GM18951 (cell line): ENCODE measurements at regions not wholly inside any gene's neighbourhood (a gene's known extent, or its start where the extent isn't known, plus 50 kb on each side); places are given as distances from the start of the nearest gene placed in this dataset.
"Not testable (repeated sequence)": the region's sequence is repeated elsewhere in the genome, so short reads cannot be mapped to it uniquely, and the experiment has no call there.

Experiments
- POLR2A ChIP-seq: IDR thresholded peaks from 4 replicates; pipeline ENCODE4 v1.6.1; 2011; ENCODE audit warnings: mild to moderate bottlenecking; ENCODE audit not compliant: insufficient read length, insufficient read depth; ENCODE audit errors: extremely low read depth
- in situ Hi-C: fragments of 300-500 bp; cut with MboI; formaldehyde crosslinking; loops from one replicate; pipeline ENCODE4 v1.12.0; 2022; ENCODE audit warnings: low sequenced_read_pairs, mixed read lengths, inconsistent platforms; ENCODE audit not compliant: unreplicated experiment

DNA sequence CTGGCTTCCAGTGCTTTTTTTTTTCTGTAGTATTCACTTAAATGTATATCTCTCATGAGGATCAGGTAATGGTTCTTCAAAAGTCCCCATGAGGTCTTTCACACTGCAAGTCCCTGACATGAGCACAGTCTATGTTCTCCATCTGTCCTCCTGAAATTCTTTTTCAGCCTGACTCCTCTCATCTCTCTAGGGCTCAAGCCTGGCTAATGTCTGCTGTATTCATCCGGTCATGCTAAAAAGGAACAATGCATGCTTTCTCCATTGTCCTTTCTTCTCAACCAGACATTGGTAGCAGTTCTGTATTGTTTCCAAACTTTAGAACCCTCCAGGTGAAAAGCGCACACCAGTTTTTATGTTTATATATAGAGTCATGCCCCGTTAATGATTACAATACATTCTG, 368.3 kb upstream of the OLFM3 start:
- in situ Hi-C loops, result loop anchor here (10.0 kb wide), 1 partner anchor 820 kb away; no protein-coding TSS in a partner anchor

DNA sequence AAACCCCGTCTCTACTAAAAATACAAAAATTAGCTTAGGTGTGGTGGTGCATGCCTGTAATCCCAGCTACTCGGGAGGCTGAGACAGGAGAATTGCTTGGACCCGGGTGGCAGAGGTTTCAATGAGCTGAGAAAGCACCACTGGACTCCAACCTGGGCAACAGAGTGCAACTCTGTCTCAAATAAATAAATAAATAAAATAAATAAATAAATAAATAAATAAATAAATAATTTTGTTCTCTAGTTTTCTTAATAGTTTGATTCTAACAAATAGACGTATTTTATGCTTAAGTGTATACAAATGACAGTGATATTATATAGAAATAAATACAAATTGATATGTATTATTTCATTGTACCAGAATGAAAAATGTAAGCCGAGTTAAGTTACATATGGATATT, 339.9 kb upstream of the OLFM3 start:
- in situ Hi-C loops, result no loop called here
- TF ChIP-seq POLR2A, result no peak

More for the DNA sequence above, 368.3 kb upstream of the OLFM3 start:
- no peak for TF ChIP-seq POLR2A

DNA sequence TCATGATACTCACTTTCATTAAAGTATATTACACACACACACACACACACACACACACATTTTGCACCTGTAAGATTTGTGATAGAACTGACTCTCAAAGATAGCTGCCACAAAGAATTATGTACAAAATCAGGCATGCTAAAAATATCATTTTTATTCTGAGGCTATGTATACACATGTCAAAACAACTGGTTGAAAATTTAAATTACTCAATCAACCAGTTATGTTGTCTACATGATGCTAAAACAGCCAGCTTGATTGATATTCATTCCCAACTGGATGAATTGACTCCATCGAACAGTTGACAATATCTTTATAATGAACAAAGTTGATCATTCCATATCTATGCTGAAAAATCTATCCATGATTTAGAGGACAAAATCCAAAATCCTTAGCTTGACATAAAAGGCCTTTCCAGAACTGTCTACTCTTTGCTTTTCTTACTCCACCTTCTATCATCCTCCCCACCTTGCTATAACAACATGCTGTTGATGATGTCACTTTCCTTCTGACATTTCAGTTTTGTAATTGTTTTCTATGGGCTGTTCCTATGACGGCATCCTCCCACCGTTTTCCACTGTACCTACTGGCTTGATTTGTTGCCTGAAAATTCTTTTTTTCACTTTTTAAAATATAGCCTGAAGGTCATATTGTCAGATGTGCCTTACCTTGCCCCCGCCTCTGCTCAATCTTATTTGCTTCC, 321.5 kb upstream of the OLFM3 start:
- in situ Hi-C loops, result no loop called here
- TF ChIP-seq POLR2A, result no peak

DNA sequence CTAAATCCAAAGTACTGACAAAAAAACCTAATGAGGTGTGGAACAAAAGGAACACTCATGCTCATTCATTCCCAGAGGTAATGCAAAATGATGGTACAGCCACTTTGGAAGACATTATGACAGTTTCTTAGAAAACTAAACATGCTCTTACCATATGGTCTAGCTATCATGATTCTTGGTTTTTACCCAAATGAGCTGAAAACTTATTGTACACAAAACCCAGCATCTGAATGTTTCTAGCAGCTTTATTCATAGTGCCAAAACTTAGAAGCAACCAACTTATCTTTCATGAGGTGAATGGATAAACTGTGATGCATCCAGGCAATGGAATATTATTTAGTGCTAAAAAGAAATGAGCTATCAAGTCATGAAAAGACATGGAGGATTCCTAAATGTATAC, 318.4 kb upstream of the OLFM3 start:
- TF ChIP-seq POLR2A, result no peak
- in situ Hi-C loops, result no loop called here

DNA sequence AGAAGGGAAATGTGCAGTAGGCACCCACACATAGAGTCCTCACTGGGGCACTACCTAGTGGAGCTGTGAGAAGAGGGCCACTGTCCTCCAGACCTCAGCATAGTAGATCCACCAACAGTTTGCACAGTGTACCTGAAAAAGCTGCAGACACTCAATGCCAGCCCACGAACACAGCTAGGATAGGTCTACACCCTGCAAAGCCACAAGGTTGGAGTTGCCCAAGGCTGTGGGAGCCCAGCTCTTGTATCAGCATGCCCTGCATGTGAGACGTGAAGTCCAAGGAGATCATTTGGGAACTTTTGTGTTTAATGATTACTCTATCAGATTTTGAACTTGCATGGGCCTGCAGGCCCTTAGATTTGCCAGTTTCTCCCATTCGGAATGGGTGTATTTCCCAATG, 299.4 kb upstream of the OLFM3 start:
- in situ Hi-C loops, result no loop called here
- TF ChIP-seq POLR2A, result no peak

DNA sequence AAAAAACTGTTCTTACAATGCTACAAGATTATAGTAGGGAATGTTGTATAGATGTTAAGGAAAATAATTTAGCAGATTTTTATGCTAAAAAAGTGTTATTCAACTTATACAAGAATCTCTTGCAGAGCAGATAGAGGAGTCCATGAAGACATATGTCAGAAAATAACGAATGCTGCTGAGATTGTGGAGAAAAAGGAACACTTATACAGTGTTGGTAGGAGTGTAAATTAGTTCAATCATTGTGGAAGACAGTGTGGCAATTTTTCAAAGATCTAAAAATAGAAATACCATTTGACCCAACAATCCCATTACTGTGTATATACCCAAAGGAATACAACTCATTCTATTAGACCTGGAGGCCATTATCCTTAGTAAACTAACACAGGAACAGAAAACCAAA, 286.2 kb upstream of the OLFM3 start:
- in situ Hi-C loops, result no loop called here
- TF ChIP-seq POLR2A, result no peak

DNA sequence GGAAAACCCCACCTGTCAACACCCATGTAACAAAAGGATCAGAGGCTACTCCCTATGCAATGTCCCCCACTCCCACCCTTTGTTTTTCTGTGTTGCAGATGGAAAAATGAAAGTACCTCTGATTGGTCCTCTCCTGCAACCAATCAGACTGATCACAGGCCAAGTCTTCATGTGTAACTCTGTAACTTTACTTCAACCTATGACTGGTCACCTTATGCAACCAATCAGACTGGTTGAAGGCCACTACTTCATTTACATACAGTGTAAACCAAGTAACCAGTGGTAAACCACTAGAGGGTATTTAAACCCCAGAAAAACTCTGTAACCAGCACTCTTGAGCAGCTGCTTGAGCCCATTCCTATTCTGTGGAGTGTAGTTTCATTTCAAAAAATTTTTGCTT, 266.3 kb upstream of the OLFM3 start:
- no peak for TF ChIP-seq POLR2A
- in situ Hi-C loops, result no loop called here

DNA sequence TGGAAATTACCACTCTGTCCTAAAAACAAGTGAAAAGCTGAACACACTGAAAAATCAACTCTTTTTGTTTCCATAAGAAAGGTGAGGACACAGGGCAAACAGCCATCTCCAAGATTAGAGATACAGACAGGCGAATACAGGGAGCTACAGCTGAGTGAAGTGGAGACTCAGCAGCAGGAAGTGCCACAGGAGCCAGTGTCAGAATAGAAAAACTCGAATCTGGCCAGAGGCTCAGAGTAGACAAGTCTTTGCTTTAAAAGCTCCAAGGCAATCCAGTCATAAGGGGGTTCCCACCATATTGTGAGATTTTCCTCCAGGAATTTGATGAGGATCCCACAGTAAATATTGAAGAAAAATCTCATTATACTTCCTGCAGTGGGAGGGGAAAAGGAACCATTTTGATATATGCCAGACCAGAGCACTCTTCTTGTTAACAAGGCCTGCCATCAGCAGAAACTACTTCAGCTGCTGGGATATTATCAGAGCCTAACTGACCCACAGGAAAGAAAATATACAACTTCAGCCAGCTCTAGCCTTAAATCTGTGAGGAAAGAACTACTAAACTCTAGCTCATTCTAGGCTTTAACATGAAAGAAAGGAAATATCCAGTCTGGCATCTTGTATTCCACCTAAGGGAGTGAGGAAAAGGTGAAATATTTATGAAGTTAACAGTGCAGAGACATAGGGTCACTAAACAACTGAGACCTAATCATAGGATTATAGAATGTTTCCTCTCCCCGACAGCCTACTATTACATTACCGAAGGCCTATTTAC, 256.2 kb upstream of the OLFM3 start:
- in situ Hi-C loops, result no loop called here
- no peak for TF ChIP-seq POLR2A

DNA sequence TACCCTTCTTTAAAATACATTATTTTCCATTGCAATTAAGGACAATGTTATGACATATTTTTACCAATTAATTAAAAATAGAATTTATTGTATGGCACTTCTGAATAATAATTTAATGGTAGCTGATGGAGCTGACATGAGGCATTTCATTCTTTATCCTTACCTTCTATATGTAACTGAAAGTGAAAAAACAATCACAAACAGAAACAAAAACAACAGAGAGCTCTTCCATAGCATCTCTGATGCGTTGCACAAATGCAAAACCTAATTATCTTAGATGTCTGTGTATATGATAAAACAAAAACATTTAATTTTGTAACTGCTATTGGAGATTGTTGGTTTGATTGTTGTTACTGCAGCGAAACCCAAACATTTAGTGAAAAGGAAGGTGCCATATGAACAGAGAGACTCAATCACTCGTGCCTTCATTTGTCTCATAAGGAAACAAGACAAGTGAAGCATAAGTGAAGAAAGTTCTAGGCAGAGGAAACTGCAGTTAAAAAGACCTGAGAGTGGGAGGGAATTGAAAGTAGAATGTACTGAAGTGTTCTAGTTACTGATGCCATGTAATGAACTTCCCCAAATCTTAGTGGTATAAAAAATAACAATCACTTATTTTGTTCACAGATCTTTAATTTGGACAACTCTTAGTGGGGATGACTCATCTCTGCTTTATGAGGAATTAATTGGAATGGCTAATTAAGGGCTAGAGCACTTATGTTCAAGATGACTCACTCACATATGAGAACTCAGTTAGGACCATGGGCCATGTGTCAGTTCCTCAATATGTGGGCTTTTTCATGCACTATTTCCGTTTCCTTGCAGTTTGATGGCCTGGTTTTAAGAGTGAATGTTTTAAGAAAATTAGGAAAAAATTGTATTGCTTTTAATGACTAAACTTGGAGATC, 245.0 kb upstream of the OLFM3 start:
- in situ Hi-C loops, result no loop called here

DNA sequence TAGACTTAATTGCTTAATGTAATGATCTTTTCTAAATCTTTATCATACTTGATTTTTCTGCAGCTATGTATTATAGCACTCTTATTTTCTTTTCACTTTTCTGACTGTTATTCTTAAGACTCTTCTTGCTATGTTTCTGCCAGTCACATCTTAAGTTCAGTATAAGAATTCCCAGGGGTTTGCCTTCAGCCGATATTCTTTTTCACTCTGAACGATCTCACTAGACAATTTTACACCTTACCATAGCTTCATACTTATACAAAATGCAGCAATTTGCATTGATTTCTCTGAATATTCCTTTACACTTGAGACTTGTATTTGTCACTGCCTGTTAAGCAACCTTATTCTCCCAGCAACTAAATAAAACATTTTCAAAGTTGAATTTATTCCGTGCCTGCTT, 242.5 kb upstream of the OLFM3 start:
- TF ChIP-seq POLR2A, result no peak
- in situ Hi-C loops, result no loop called here

More for the DNA sequence above, 245.0 kb upstream of the OLFM3 start:
- TF ChIP-seq POLR2A, result no peak

DNA sequence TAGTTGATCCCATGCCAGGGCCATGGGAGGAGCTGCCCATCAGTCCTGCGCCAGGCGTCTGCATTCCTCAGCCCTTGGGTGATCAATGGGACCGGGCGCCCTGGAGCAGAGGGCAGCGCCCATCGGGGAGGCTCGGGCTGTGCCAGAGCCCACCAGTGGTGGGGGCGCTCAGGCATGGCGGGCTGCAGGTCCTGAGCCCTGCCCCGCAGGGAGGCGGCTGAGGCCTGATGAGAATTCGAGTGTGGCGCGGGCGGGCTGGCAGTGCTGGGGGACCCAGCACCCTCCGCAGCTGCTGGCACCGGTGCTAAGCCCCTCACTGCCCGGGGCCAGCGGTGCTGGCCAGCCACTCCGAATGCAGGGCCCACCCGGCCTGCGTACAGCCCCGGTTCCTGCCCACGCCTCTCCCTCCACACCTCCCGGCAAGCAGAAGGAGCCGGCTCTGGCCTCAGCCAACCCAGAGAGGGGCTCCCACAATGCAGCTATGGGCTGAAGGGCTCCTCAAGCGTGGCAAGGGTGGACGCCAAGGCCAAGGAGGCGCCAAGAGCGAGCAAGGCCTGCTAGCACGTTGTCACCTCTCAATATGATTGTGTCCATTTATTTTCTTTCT, 238.1 kb upstream of the OLFM3 start:
- no peak for TF ChIP-seq POLR2A
- in situ Hi-C loops, result no loop called here

DNA sequence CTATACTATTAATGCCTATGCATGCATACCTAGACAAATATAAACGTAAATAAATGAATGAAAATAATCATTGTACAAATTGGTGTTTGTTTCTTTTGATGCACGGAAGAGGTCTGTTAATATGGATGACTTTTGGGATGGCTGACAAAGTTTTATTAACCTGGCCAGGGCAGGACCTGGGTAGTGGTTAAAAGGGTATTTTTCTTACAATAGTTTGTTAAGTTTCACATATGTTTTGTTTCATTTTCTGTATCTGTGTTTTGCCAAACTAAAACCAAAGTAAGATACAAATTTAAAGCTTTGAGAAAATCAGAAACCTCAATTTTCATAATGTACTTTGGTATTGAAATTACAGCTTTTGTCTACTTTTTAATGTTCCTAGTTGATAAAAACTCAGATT, 222.7 kb upstream of the OLFM3 start:
- in situ Hi-C loops, result no loop called here
- TF ChIP-seq POLR2A, result no peak

DNA sequence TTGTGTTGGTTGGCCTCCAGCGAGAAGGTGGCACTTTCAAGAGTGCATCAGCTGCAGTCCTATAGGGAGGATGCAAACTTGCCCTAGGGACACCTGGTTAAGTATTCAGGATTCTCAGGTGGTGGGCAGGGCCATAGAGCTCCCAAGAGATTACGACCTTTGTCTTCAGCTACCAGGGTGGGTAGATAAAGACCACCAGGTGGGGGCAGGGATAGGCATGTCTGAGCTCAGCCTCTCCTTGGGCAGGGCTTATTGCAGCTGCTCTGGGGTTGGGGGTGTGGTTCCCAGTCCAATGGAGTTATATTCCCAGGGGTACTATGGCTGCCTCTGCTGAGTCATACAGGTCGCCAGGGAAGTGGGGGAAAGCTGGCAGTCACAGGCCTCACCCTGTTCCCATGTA, 214.2 kb upstream of the OLFM3 start:
- in situ Hi-C loops, result not testable (repeated sequence)

DNA sequence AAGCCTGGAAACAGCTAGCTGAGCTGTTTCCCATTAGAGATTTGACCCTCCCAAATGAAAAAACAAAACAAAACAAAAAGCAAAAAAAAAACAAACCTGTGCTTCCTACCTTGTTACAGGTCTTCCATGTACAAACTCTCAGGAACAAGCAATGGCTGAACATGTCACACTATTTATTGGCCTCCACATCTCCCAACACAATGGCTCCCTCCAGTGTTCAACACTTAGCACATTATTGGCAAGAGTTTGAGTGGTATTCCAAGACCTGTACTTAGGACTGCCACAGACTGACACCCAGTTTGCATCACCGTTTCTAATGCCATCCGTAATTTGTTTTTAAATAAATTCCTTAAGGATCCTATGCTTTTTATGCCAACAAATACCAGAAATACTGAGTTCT, 195.0 kb upstream of the OLFM3 start:
- TF ChIP-seq POLR2A, result no peak
- in situ Hi-C loops, result no loop called here
